Hepatocyte (in vitro differentiated cells): ENCODE measurements at regions not wholly inside any gene's neighbourhood (a gene's known extent, or its start where the extent isn't known, plus 50 kb on each side); places are given as distances from the start of the nearest gene placed in this dataset.

Experiments
- CTCF ChIP-seq: fragments of 200-600 bp; sonication (generic); IDR thresholded peaks from 2 replicates; pipeline ENCODE4 v1.5.1; 2016; ENCODE audit warnings: antibody characterized with exemption, mild to moderate bottlenecking; ENCODE audit not compliant: poor library complexity
- EZH2 ChIP-seq: fragments of 200-600 bp; sonication (generic); IDR thresholded peaks from 2 replicates; pipeline ENCODE4 v1.6.1; 2016; ENCODE audit warnings: antibody characterized with exemption, mild to moderate bottlenecking, borderline replicate concordance
- EZH2phosphoT487 ChIP-seq: fragments of 200-600 bp; sonication (generic); IDR thresholded peaks from one replicate; pipeline ENCODE4 v1.6.1; 2018; ENCODE audit warnings: antibody characterized with exemption, mild to moderate bottlenecking, low read depth, moderate library complexity; ENCODE audit not compliant: unreplicated experiment, severe bottlenecking

DNA sequence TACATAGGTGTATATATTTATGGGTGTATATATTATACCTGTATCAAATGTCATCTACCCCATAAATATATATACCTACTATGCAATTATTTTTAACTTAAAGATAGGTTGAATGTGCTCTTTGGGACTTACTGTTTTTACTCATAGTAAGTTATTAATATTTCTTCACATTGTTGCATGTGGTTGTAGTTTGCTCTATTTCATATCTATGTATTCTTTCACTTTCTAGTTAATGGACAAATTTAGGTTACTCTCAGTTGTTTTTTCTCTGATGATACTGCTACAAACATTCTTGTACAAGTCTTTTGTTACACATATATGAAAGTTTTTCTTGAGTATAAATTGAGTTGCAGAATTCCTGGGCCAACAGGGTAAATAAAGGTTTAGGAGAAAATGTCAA, 601.8 kb upstream of the ID2 start:
- TF ChIP-seq CTCF: no peak
- TF ChIP-seq EZH2phosphoT487: no peak
- TF ChIP-seq EZH2: no peak
